HG02678 (cell line): ENCODE measurements at regions not wholly inside any gene's neighbourhood (a gene's known extent, or its start where the extent isn't known, plus 50 kb on each side); places are given as distances from the start of the nearest gene placed in this dataset.

Experiments
- ATAC-seq: cut with Tn5 transposase; IDR thresholded peaks from one replicate; pipeline ENCODE4 v1.9.1; 2021; ENCODE audit warnings: mild to moderate bottlenecking, moderate library complexity; ENCODE audit not compliant: unreplicated experiment

GRCh38 chr10:78426181-78426580 is 392.5 kb downstream of the RPS24 start:
- ATAC-seq: no peak

GRCh38 chr10:78427497-78428031 is 393.9 kb downstream of the RPS24 start:
- no peak for ATAC-seq

- no peak for ATAC-seq
These were observed 394.9 kb downstream of the RPS24 start for GRCh38 chr10:78428579-78428978.

- ATAC-seq: no peak
These were observed 396.3 kb downstream of the RPS24 start for GRCh38 chr10:78429984-78430383.

GRCh38 chr10:78432583-78432982 is 398.9 kb downstream of the RPS24 start:
- ATAC-seq: no peak

GRCh38 chr10:78433076-78433595 is 399.5 kb downstream of the RPS24 start:
- no peak for ATAC-seq

GRCh38 chr10:78433766-78434535 is 400.3 kb downstream of the RPS24 start:
- no peak for ATAC-seq

- ATAC-seq: no peak
These were observed 401.2 kb downstream of the RPS24 start for GRCh38 chr10:78434886-78435285.

- no peak for ATAC-seq
These were observed 402.0 kb downstream of the RPS24 start for GRCh38 chr10:78435484-78436221.

- no peak for ATAC-seq
These were observed 402.5 kb downstream of the RPS24 start for GRCh38 chr10:78436222-78436573.

GRCh38 chr10:78436706-78437406 is 403.2 kb downstream of the RPS24 start:
- ATAC-seq: no peak

GRCh38 chr10:78437407-78437768 is 403.7 kb downstream of the RPS24 start:
- no peak for ATAC-seq

- ATAC-seq: no peak
These were observed 404.6 kb downstream of the RPS24 start for GRCh38 chr10:78437998-78438906.

- no peak for ATAC-seq
These were observed 405.5 kb downstream of the RPS24 start for GRCh38 chr10:78438907-78439809.

- no peak for ATAC-seq
These were observed 407.3 kb downstream of the RPS24 start for GRCh38 chr10:78441010-78441409.

- no peak for ATAC-seq
These were observed 408.0 kb downstream of the RPS24 start for GRCh38 chr10:78441694-78442093.

- no peak for ATAC-seq
These were observed 409.3 kb downstream of the RPS24 start for GRCh38 chr10:78442836-78443550.

- no peak for ATAC-seq
These were observed 410.4 kb downstream of the RPS24 start for GRCh38 chr10:78443900-78444571.
